Cerebellar cortex (tissue), 1 donor: ENCODE measurements at regions not wholly inside any gene's neighbourhood (a gene's known extent, or its start where the extent isn't known, plus 50 kb on each side); places are given as distances from the start of the nearest gene placed in this dataset.

Experiments
- DNase-seq: peaks from one replicate; pipeline ENCODE4 v3.0.0-alpha.2; 2015; ENCODE audit warnings: low spot score

GRCh38 chr12:115457798-115458197 lies 773.8 kb upstream of the TBX3 start:
- DNase-seq: no peak

DNA sequence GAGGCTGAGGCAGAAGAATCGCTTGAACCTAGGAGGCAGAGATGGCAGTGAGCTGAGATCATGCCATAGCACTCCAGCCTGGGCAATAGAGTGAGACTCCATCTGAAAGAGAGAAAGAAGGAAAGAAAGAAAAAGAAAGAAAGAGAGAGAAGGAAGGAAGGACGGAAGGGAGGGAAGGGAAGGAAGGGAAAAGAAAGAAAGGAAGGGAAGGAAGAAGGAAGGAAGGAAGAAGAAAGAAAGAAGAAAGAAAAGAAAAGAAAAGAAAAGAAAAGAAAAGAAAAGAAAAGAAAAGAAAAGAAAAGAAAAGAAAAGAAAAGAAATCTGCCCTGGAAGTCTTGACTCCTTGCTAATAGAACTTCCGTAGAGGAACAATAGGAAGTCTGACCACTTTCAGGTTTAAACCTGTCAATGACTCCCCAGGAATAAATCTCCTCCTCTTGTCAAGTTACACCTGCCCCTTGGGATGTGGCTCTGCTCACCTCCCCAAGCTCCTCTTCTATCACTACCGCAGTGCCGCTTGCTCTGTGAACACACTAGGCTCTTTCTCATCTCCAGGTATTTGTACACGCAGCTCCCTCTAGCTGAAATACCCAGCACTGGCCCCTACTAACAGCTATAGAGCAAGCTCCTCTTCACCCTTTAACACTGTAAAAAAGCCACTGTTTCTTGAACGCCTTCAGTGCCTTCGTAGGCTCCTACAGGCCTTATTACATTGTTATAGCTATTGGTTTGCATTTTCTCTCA lies 773.1 kb upstream of the TBX3 start:
- no peak for DNase-seq

DNA sequence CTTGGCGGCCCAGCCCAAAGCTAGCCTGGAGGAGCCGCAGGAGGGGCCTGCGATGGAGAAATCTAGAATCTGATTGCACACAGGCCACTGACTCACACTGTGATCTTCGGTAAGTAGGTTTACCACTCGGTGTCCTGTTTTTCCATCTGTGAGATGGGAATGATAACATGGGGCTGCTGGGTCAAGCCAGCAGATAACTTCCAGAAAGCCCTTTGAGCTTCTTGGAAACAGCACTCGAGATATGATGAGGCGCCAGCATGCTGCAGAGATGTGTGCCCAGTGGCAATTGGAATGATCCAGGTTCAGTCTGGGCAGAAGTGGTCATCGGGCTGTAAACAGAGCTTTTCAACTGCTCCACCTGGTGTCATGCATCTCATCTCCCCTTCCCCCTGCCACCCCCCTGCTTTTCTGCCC lies 771.3 kb upstream of the TBX3 start:
- DNase-seq: no peak

GRCh38 chr12:115452751-115453281 lies 768.8 kb upstream of the TBX3 start:
- no peak for DNase-seq

- DNase-seq: no peak
Observed at GRCh38 chr12:115451780-115452736, 768.1 kb upstream of the TBX3 start.

GRCh38 chr12:115451151-115451779 lies 767.3 kb upstream of the TBX3 start:
- DNase-seq: no peak

GRCh38 chr12:115450710-115451109 lies 766.7 kb upstream of the TBX3 start:
- no peak for DNase-seq

DNA sequence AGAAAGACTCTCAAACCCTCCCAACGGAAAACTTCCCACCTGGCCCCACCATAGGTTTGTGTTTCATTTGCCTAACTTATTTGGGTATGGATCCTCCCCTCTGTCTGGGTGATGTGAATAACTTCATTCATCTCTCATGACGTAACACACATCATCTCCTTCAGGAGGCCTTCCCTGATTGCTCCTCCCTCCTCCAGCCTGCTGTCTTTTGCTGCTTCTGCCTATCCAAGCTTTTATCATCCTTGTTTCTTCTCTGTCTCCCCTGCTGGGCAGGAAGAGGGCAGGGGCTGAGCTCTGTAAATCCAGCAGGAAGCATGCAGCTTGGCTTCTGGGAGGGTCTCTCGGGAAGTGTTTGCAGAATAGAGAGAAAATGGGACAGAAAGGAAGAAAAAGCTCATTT lies 766.0 kb upstream of the TBX3 start:
- no peak for DNase-seq

DNA sequence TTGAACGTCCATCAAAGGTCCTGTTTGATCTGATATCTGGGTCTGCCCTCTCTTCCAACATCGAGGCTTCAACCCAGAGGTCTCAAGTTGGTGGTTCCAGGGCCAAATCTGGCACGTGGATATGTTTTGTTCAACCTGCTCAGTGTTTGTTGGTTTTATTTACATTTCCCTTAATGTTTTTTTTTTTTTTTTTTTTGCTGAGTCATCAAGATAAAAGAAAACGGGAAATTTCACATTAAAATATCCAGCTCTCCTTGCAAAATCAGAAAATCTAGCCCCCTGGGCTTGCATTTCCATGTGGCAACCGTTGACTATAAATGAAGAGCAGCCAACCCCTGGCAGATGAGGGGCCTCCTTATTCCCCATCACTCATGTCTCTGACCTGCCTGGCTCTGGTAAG lies 765.6 kb upstream of the TBX3 start:
- no peak for DNase-seq

- no peak for DNase-seq
Observed at GRCh38 chr12:115444346-115444745, 760.4 kb upstream of the TBX3 start.

GRCh38 chr12:115443351-115443938 lies 759.5 kb upstream of the TBX3 start:
- no peak for DNase-seq

DNA sequence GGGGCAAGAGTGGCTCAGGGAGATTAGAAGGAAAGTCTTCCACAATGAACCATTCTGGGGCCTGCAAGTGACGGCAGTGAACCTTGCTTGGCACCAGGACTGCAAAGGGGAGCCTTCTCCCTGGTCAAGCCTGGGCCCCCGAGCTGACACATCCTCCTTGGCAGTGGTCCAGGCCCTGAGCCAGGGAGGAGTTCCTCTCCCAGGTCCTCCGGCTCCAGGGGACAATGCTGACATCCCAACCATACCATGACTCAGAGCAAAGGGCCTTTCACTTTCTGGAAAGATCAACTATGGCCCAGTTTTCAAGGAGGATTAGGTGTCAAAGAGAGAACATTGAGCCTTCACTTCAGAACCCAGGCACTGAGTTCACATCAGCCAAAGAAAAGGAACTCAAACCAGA lies 756.5 kb upstream of the TBX3 start:
- no peak for DNase-seq

GRCh38 chr12:115439008-115439601 lies 755.1 kb upstream of the TBX3 start:
- no peak for DNase-seq

DNA sequence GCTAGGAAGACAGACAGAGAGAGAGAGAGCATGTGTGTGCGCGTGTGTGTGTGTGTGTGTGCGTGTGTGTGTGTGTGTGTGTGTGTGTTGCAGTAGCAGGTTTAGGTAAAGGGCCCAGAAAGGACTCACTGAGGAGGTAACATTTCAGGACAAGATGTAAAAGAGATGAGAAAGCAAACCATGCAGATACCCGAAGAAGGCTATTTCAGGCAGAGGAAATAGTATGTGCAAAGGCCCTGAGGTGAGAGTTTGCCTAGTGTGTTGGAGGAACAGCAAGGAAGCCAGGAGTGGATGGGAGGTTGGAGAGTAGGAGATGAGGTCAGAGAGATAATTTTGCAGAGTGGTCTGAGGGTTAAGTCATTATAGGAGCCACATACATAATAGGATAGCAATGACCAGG lies 754.3 kb upstream of the TBX3 start:
- DNase-seq: no peak

- DNase-seq: no peak
Observed at GRCh38 chr12:115437061-115437567, 753.1 kb upstream of the TBX3 start.

DNA sequence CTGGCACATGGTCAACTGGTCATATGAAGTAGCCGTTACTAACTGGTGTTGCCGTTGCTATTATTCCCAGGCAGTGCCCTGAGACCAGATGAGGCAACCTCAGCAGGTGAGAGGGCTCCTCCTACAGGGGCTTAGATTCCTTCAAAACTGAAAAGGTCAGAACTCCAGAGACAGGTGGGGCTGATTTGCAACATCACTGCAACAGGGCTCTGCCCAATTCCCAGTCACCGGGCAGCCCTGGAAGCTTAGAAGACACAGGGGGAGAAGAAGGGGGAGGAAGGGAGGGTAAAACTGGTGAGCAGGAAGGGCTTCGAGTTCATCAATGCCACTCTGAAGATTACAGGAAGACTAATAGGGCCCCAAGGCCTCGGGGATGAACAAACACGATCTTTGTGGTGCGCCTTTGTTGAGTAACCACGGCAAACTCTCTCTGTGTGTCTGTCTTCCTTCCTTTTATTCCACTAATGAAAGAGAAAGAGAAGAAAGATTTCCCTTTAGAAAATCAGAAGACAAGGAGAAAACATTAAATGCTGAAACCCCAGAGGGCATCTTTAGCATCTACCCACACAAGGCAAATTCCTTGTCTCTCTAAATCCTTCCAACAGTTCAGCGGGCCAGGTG lies 749.1 kb upstream of the TBX3 start:
- no peak for DNase-seq

- DNase-seq: no peak
Observed at GRCh38 chr12:115430636-115431035, 746.7 kb upstream of the TBX3 start.

GRCh38 chr12:115426732-115427131 lies 742.8 kb upstream of the TBX3 start:
- DNase-seq: no peak

DNA sequence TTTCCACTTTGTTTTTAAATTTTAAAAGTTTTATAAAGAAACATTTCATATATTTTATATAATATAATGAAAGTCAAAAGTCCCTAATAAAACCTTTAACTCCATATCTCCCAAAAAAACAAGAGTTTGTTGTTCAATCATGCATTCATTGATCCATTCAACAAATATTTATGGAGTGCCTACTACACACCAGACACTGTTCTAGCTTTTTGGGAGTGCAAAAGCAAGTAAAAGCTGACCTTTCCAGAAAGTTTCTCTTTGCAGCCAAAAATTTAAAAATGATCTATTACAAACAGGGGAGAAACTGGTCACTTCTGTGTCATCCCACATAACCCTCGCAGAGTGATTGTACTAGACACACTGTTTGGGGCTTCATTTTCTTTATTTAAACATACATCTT lies 740.0 kb upstream of the TBX3 start:
- DNase-seq: no peak

GRCh38 chr12:115423546-115423987 lies 739.6 kb upstream of the TBX3 start:
- DNase-seq: no peak
